GM21717 (cell line): ENCODE measurements at regions not wholly inside any gene's neighbourhood (a gene's known extent, or its start where the extent isn't known, plus 50 kb on each side); places are given as distances from the start of the nearest gene placed in this dataset.
"Not testable (repeated sequence)": the region's sequence is repeated elsewhere in the genome, so short reads cannot be mapped to it uniquely, and the experiment has no call there.

ENCODE experiments used
- ATAC-seq: cut with Tn5 transposase; IDR thresholded peaks from one replicate; pipeline ENCODE4 v1.9.1; 2021; ENCODE audit warnings: mild to moderate bottlenecking, moderate library complexity; ENCODE audit not compliant: unreplicated experiment

DNA sequence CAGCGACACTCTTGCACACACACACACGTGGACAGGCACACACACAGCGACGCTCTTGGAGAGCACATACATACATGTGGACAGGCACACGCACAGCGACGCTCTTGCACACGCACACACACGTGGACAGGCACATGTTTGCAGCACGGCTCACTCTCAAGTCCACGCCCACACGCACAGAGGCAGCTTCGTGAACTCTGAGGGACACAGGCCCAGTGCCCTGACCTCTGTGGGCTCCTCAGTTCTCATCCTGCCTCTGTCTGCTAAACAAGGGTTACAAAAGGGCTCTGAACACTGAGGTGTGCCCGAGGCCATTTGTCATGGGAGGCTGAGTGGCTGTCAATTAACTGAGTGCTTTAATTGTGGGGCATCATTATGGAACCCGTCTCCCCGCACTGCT lies 558.8 kb upstream of the ADAMTS16 start:
- ATAC-seq: no peak

GRCh38 chr5:4584982-4585381 lies 555.1 kb upstream of the ADAMTS16 start:
- no peak for ATAC-seq

DNA sequence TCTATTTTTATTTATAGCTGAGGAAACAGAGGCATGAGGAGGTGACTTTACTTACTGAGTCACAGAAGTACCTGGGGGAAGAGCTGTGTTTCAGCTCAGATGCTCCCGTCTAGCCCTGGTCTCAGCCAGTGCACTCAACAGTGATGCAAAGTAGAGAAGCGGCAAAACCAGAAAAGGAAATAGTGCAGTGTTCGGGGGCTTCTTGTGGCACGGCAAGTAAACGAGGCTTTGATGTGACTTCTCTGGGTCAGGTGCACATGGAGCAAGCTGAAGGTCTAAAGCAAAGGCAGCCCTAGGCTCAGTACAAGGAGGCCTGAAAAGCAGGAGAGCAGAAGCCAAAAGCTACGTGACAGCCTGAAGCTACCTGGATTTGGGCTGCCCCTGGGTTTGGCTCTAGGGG lies 526.7 kb upstream of the ADAMTS16 start:
- ATAC-seq: no peak

DNA sequence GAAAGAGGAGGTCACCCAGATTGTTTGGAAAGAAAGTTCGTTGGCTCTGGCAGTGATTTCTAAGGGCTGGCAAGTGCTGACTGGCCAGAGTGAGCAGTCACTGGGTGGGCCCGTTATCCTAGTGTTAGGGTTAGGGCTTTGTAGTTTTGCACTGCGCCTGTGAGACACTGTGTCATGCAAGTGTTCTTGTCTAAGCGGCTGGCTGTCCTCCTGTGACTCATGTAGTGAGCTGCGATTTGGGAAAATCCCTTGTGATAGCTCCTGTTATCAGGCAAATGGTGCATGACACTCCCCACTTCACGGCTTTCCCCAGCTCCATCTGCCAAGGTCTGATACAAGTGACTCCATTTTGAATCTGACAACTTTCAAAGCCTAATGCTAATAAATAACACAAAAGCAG lies 526.0 kb upstream of the ADAMTS16 start:
- ATAC-seq: no peak

DNA sequence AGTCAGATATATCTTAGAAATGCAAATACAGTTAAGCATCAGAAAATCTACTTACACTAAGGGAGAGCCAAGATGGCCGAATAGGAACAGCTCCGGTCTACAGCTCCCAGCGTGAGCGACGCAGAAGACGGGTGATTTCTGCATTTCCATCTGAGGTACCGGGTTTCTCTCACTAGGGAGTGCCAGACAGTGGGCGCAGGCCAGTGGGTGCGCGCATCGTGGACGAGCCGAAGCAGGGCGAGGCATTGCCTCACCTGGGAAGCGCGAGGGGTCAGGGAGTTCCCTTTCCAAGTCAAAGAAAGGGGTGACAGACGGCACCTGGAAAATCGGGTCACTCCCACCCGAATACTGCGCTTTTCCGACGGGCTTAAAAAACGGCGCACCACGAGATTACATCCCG lies 524.8 kb upstream of the ADAMTS16 start:
- ATAC-seq: not testable (repeated sequence)

DNA sequence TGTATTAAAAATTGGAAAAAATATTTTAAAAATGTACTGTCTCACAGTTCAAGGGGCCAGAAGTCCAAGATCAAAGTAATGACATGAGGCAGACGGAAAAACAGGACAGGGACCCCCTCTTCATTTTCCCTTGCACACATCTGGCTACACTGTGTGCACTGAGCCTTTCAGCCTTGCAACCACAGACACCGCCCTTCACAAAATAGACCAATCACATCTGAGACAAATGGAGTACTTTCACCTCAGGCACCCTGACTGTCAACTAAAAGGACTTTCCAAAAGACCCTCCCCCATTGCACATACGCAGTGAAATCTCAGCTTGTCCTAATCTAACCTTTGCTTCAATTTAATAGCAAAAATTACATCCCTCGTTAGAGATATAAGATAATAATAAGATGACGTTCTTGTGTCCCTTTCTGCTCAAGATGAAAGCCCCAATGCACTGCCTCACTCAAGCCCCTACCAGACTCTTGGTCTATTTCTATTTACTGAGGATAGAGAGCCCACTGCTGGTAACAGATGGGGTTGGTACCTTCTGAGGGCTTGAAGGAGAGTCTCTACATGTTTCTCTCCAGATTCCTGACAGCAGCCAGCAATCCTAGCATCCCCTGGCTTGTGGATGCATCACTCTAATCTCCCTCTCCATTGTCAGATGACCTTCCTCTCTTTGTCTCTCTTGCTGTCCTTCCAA lies 514.8 kb upstream of the ADAMTS16 start:
- ATAC-seq: no peak

DNA sequence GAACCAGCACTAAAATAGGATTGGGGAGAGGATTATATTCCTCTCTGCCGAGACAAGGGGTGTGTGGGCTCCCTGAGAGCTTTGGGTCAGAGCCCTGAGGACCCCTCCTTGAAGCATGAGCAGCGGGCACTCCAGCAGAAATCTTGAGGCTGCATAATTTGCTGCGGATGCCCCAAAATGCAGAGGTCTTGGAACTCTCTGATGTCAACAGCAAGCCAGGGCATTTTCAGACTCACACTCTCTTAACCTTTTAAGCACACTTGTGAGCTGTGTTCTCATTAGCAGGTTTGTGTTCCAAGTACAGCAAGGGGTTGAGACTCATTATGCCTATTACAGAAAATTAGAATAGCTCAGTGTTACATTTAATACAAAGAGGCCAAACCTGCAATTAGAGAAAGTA lies 513.0 kb upstream of the ADAMTS16 start:
- no peak for ATAC-seq

- no peak for ATAC-seq
Observed at GRCh38 chr5:4627929-4628328, 512.2 kb upstream of the ADAMTS16 start.

DNA sequence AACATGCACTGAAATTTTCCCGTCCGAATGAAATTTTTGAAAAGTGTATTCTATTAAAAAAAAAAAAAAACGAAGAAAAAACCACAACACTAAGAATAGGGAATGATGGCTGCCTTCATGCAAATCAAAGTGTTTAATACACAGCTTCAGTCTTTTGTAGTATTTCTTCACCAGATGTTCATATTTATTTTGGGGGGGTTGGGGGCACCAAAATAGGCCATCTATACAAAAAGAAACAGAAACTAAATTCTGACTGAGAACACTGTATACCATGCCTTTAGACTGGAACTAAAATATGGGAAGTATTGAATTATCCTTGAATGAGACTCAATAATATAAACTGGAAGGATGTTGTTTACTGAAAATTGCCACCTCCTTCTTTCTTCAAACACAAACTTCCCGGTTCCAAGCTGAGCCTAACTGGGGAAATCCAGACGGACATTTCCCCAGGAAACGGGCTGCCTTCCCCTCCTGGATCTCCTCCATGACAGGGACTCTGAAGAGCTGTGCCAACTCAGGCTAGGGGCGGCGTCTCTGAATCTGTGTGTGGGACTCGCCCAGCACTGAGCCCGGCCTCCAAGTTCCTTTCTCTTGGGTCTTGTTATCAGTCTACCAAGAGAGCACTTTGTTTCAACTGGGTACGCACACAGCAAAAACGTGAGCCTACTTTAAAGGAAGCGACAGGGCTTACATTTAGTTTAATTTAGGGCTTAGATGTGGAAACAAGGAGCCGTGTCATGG lies 511.3 kb upstream of the ADAMTS16 start:
- ATAC-seq: no peak

GRCh38 chr5:4630031-4630430 lies 510.1 kb upstream of the ADAMTS16 start:
- no peak for ATAC-seq

DNA sequence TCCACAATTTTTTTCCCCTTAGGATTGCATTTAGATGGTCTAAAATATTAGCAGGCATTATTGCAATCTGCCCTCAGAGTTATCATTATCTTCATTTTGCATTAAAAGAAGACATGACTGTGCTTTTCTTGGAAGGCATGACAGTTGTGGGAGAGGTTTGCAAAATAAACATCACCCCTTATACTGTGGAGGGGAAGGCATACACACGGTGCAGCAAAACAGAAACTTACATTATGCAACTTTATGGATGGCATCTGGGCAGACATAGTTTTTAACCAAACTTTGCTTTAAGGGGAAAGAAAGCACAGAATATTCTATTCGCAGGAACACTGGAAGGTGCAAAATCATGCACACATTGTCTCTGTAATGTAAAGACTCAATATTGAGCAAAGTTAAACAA lies 505.8 kb upstream of the ADAMTS16 start:
- no peak for ATAC-seq

DNA sequence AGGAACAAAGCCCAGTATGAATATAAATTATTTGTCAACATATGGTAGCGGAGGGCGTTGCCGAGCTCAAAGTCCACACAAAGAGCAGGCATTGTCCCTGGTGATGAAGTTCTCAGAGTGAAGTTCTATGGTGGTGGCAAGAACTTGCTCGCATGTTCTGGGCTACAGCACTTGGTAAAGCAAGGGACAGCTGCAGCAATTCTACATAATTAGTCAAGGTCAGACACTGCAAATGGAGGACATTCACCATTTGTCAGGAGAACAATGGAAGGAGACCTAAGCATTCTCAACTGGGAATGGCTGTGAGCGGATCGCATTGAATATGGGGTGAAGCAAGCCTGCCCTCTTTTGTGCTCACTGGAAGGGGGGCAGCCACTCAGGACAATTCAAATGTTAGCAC lies 503.8 kb upstream of the ADAMTS16 start:
- ATAC-seq: no peak

DNA sequence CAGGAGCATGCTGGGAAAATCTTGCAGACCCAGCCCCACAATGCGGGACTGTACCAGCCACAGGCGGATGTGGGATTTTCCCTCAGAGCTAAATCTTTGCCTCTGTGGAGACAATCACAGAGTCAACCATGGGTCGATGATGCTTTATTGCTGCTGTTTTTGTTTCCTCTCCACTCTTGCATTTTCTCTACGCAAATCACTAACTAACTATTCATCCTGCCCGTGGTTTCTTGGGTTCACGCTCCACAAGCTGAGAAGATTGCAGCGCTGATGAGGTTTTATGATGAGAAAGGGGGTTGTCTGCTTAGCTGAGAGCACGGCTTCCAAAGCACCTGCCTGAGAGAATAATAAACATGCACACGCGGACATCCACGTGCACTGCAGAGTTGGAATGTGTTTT lies 500.2 kb upstream of the ADAMTS16 start:
- no peak for ATAC-seq

DNA sequence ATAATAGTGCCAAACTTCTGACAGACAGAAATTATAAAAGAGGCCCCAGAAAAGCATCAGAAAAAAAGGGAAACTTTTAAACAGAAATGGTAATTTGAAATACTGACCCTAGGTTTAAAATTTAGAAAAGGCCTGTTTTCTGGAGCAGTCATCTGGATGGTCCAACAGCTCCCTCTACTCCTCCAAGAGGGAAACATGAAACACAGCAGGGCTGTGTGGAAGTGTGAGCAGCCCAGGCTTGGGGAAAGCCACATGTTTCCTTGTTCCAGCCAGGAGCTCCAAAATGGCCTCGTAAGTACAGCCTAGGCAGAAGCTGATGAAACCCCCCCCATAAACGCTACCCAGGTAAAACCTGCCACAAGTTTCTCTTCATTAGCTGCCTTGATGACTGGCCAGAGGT lies 499.3 kb upstream of the ADAMTS16 start:
- no peak for ATAC-seq

DNA sequence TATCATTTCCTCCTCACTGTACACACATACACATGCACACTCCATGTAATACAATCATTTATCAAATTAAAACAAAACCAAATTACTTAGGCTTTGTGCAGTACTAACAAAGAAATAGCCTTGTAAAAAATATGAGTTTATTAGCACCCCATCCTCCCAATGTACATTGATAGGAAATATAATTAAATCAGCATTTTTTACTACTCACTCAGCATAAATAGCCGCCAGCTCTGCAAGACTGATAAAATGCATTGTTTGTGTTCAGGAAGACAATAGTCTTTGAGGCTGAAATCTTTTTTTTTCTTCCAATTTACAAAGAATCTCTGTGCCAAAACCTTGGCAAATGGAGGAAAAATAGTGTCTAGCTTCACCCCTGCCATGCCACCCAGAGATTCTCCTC lies 497.6 kb upstream of the ADAMTS16 start:
- ATAC-seq: no peak

GRCh38 chr5:4643190-4643589 lies 496.9 kb upstream of the ADAMTS16 start:
- ATAC-seq: no peak

GRCh38 chr5:4643960-4644359 lies 496.2 kb upstream of the ADAMTS16 start:
- no peak for ATAC-seq

DNA sequence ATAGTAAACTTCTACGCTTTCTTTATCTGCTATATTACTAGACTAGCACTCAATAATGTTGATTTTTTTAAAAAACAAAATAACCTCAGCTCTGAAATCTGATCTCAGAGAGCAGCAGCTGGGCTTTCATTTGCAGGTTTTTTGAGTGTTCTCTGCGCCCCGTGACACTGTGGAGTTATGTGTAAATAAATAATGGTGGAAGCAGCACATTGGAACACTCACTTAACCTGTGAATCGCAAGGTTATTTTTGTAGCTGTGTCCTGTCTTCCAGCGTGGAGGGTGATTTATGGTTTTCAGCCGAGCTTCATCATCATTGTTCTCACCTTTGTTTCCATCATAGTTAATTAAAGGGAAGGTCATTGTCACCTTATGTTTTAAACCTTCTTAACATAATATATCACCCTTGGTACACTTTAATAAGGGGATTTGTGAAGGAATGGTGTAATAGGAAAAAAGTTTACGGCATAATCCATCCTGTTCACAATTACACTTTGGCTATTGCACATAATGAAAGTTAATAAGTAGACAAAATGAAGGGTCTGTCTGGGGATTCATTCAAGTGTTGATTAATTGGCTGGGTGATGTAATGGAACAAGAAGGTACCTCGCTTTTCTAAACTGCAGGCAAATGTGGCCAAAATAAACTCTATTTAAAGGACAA lies 493.3 kb upstream of the ADAMTS16 start:
- ATAC-seq: no peak

DNA sequence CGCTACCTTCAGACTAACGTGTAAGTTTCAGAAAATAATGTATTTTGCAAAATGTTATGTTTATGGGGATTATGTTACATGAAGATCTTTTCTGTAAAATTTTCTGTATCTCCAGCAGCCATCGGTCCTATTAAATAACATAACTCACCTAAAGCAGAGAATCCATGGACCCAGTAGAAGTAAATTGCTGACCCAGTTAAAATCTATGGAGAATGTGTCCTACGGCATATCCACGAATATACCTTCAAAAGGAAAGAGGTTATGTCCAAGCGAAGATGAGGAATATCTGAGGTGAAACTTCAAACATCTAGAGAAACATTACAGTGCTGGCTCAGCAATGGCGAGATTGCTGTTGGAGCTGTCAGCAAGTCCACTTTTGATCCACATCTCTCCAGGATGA lies 492.2 kb upstream of the ADAMTS16 start:
- no peak for ATAC-seq

- ATAC-seq: no peak
Observed at GRCh38 chr5:4651806-4652565, 488.1 kb upstream of the ADAMTS16 start.

GRCh38 chr5:4653475-4653874 lies 486.7 kb upstream of the ADAMTS16 start:
- no peak for ATAC-seq
